A204.1 (cell line): ENCODE measurements at regions not wholly inside any gene's neighbourhood (a gene's known extent, or its start where the extent isn't known, plus 50 kb on each side); places are given as distances from the start of the nearest gene placed in this dataset.
"Not testable (repeated sequence)": the region's sequence is repeated elsewhere in the genome, so short reads cannot be mapped to it uniquely, and the experiment has no call there.

Source experiments
- FAIRE-seq: peaks from 2 replicates; lab custom pipeline; 2012; peaks lifted over from hg19 to GRCh38; lab: Jason Lieb, UNC

GRCh38 chr4:34922325-34922724 is 1322.0 kb downstream of the ARAP2 start:
- FAIRE-seq: no peak

DNA sequence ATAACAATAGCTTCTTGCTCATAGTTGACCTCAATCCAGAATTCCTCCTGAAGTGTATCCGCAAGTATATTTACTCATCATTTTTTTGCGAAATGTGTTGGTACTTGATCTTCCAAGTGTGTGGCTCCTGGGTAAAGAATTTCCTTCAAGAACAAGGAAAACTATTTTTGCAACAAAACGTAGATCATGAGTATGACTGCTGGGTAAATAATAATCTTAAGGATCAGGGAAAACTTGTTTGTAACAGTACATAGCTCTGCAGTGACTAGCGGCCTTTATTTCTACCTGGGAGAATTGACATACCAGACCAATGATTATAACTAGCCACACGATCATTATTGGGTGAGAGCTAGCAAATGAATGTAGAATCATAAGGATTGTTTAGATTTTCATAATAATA is 1311.7 kb downstream of the ARAP2 start:
- FAIRE-seq: no peak

DNA sequence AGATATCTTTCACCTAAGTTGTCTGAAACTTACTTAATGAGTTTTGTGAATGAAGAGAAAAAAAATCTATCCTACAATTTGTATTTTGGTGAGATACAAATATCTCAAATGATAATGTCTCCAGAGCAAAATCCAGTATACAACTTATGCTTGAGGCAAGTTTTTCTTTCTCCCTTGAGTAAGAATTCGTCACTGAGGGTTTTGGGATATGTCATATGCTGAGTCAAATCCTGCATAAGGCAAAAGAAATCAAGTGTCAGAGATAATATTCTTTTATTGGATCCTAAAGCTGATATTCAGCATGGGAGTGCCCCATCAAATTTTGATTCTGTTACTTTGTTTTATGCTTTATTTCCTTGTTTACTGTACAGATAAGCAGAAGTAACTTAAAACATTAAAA is 1308.6 kb downstream of the ARAP2 start:
- FAIRE-seq: no peak

- FAIRE-seq: no peak
Observed at GRCh38 chr4:34939073-34939472, 1305.2 kb downstream of the ARAP2 start.

DNA sequence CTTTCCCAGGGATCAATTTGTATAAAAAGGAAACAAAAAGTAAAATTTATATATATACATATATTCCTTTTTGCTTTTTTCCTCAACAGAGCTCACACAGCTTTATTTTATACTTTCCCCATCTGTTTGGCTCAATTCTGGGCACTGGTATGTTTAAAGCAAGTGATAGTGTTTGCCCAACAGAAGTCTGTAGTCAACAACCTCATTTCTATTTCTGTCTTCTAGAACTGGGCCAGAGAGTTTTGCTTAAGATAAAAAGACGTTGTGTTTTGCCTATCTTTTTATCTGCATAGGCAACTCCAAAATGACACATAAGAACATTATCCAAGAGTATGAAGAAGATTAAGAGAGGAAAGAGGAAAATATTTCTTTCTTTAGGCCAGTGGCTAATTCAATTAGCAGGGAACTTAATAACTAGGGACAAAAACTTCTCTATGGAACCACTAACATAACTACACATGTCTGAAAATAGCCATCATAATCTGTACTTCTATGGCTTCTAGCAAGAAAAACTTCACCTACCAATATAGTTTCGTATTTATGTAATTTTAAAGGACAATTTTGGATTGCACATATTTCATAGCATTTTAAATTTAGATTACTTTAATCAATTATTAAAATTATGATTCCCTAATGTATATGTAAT is 1300.5 kb downstream of the ARAP2 start:
- peak; percentile 71 for FAIRE-seq

- FAIRE-seq: no peak
Observed at GRCh38 chr4:34950926-34951325, 1293.4 kb downstream of the ARAP2 start.

- FAIRE-seq: no peak
Observed at GRCh38 chr4:34953145-34953799, 1291.0 kb downstream of the ARAP2 start.

GRCh38 chr4:34964613-34965012 is 1279.7 kb downstream of the ARAP2 start:
- FAIRE-seq: no peak

DNA sequence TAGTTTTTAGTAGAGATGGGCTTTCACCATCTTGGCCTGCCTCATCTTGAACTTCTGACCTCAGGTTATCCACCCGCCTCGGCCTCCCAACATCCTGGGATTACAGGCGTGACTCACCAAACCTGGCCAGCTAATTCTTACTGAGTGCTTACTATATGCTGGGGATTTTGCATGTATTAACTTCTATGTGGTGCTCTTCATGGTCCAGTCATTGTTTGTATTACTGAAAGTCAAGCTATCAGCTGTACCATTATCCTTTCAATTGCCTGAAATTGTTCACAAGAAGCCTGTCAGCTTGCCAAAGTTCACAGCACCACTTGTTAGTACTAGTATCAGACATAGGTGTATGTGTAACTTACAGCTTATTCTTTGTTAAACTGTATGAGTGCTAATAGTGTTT is 1272.1 kb downstream of the ARAP2 start:
- FAIRE-seq: no peak

DNA sequence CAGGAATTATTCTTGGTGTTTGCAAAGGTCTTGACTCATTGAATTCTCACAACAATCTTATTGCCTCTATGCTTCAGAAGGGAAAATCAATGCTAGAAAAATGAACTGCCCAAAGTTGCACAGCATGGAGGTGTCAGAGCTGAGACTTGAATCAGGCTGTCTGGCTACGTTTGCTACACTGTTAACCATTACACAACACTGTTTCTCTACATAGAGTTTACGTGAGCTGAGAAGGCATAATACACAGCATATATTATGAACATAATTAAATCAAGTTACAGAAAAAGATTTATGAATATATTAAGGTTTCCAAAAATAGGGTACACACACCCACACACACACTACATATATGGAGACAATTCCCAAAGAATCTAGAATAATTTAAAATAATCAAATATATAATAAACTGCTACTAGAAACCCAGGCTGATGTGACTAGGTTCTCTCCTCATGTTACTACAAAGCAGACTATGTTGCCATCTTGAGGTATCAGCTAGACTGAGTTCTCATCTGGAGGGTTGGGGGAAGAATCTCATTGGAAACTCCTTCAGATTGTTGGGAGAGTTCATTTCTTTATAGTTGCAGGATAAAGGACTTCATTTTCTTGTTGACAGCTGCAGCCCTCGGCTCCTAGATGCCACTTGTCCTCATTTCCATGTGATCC is 1270.5 kb downstream of the ARAP2 start:
- FAIRE-seq: no peak

DNA sequence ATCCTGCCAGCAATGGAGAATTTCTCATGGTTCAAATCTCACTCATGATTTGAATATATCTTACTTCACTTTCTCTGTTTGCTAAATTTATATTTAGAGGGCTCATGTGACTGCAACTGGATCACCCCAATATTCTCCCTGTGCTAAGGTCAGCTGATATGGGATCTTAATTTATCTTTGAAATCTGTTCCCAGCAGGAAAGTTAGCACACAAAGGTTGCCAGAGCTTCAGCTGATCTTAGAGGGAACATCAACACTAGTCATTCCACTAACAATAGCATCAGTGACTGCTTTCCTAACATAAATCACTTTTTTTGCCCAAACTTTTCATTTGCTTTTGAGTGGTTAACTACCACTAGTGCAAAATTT is 1270.0 kb downstream of the ARAP2 start:
- FAIRE-seq: no peak

DNA sequence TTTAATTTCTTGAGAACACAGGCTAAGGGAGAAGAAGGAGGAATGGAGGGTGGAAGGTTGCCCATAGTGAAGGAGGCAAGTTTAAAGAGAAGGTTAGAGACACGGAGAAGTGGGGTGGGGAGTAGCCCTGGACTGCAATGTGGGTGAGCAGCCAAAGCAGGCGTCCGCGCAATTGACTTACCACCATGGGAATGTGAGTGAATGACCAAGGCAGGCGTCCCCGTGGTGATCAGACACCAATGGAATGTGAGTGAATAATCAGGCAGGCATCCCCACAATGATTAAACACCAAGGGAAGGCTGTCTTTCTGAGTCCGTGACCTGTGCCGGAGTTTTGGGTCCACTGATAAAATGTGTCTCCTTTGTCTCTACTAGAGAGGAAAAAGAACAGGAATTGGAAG is 1223.1 kb downstream of the ARAP2 start:
- not testable (repeated sequence) for FAIRE-seq

DNA sequence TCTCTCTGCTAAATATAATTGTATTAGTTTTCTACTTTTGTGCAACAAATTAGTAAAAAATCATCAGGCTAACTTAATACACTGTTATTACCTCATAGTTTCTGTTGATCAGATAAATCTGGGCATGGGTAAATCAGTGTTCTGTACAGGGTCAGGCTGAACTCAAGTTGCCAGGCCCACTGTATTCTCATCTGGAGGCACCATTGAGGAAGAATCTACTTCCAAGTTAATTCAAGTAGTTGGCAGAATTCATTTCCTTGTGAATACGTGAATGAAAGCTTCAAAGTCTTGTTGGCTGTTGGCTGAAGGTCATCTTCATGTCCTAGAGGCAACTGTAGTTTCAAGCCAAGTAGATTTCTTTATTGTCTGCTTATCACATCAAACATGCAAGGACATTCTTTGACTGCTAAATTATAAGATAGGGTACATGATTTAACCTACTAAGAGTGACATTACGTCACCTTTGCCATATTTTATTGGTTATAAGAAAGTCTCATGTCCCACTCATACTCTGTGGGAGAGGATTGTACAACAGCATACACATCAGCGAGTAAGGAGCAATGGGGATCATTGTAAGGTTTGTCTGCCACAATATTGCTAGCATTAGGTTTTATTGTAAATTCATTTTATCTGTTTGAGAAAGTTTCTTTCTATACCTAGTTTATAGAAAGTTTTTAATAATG is 1219.0 kb downstream of the ARAP2 start:
- no peak for FAIRE-seq

- FAIRE-seq: no peak
Observed at GRCh38 chr4:35038079-35038805, 1206.1 kb downstream of the ARAP2 start.

- no peak for FAIRE-seq
Observed at GRCh38 chr4:35038845-35039244, 1205.5 kb downstream of the ARAP2 start.

GRCh38 chr4:35052546-35052945 is 1191.8 kb downstream of the ARAP2 start:
- FAIRE-seq: no peak

DNA sequence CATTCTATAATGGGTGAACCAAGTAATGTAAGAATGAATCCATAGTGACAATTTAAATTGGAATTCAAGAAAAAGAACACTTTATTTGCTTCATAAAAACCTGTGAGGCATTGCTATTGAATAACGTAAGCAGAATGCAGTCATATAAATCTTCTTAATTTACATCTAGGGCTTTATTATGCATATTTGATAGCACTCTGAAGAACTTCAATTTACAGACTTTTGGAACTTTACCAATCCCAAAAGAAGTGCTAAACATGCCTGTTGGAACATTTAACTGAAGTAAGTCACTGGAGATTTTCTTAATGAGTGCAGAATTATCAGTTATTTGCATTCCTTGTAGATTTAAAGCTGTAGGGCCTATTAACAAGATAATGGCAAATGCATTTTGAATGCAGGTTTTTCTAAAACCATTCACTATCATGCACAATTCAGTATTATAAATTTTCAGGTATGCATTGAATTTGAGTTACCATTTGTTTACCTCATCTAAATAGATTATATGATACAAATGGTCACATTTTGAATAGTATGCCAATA is 1181.2 kb downstream of the ARAP2 start:
- FAIRE-seq: no peak

DNA sequence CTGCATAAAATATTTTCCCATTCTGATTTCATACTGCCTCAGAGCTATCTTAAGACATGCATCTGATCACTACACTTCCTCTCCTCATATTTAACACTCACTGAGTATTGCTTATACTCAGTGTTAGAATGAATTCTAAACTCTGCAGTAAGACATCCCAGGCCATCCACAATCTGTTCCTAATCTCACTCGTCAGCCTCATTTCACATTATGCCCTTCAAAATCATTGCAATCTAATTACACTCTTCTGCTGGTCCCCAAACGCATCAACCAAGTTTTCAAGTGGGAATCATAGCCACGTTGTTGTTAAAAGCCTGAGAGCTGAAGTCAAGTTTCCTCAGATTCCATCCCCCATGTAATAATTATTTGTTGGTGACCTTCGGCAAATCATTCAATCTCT is 1177.9 kb downstream of the ARAP2 start:
- no peak for FAIRE-seq

DNA sequence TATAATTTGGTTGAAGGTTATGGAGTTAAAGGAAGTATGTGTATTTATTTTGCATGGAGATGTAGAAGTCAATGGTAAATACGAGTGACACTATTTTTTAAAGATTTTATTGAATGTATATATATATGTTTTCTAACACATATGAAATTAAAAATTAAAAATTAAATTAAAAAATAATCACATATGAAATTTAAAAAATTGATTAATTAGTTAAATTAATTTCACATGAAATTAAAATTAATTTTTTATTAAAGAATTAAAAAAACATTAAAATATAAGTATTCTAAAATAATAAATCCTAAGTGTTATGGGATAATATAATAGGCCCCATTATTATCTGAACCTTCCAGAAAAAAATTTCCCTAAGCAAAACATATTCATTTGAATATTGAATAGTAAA is 1163.5 kb downstream of the ARAP2 start:
- FAIRE-seq: peak; percentile 97

DNA sequence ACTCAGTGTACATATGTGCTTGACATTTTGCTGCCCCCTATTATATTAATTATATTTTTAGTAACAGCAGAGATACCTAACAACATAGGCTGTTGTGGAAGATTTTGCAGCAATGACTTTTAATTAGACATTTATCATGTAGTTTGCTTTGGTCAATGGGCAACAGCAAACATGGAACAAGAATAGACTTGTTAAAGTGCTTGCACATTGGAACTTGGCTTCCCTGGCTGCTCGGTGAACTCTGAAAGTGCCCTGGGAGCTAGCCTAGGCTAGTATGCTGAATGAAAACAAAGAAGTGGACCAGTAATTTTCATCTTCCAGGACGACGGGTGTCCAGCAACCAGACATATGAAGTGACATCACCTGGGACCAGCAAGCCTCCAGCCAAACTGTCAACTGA is 1157.1 kb downstream of the ARAP2 start:
- FAIRE-seq: no peak

- no peak for FAIRE-seq
Observed at GRCh38 chr4:35100932-35101331, 1143.4 kb downstream of the ARAP2 start.

- no peak for FAIRE-seq
Observed at GRCh38 chr4:35102066-35102465, 1142.2 kb downstream of the ARAP2 start.
